CD4-positive, alpha-beta T cell treated with Interleukin-15 for 1 hour (primary cell): ENCODE measurements at regions not wholly inside any gene's neighbourhood (a gene's known extent, or its start where the extent isn't known, plus 50 kb on each side); places are given as distances from the start of the nearest gene placed in this dataset.
A peak's percentile ranks its signal among the peaks of the same experiment; 100 is the strongest.

Experiments
- DNase-seq: peaks from one replicate; pipeline ENCODE4 v3.0.0-alpha.2; 2020

DNA sequence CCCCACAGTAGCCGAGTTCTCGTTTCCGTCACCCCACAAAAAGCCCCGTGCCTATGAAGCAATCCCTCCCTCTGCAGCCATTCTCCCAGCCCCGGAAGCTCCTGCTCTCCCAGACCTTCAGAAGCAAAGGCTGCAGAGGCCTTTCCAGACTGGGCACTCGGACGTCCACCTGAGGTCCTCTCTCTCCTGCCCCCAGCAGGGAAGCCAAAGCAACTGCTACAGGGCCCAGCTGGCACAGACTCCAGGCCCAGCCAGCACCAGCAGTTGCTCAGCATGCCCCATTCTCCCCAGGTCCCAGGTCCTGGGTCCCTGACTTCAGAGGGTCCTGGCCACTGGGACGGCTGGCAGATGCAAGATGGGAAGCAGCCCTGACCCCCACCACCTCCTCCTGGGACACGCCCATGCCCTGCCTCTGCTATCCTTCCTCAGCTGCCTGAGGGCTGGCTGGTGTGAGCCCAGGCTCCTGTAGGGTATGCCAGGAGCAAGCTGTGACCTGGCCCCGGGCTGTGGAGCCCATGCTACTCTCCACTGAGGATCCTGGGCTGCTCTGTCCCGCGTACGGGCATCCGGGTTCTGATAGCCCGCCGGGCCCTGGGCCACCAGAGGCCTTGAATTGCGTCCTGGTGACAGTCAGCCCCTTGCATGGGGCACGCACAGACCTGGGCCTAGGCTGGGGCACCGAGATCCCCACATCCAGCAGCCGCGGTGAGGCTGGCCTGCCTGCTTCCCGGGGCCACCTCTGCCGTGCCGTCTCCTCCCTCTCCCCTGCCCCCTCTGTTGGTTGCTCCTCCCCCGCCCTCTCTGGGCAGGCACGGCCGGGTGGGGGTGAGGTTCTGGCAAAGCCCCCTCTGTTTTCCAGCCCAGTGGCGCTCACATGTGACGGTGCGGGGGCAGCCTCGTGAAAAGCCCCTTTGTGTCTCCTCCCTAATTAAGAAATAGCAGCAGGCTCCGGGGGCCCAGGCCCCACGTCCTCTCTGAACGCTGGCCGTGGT, 1310.3 kb downstream of the BRD1 start:
- no peak for DNase-seq

DNA sequence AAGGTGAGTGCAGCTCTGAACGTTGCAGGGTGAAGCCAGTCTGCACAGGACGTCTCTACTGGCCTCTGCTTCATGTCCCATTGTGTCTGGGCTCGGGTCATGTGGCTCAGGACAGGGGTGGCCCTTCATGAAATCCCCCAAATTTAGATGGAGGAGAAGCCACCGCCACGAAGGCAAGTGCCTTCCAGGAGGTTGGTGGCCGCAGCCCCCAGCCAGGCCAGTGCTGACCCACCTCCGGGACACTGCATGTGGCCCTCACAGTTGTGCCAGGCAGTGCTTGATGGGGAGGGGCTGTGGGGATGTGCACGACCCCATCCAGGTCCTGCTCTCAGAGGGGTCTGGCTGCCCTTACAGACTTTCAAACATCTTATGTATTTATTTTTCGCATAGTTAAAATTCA, 1311.1 kb downstream of the BRD1 start:
- no peak for DNase-seq

DNA sequence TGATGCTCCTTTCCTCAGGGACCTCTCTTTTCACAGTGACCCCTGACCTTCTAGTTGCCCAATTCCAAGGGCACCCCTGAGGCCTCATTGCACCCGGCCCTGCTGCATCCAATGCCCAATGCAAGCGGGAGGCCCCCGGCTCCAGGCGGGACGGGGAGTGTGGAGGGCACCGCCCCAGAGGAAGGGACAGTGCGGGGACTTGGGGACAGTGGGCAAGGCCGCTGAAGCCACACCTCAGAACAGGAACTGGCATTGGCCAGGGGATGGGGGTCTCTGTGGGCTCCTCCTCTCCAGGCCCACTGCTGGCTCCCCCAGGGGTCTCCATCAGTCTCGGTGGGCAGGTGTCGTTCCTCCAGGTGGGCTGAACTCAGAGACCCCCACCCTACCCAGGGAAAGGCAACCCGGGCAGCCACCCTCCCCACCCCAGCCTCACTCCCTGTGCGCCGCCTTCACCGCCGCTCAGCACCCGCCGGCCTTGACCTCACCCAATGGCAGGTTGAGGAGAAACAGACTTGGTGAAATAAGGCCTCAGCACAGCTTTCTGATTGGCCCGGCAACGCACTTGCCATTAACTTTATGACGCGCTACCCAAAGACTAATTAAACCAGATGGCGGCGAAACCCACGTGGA, 1312.0 kb downstream of the BRD1 start:
- DNase-seq = no peak

DNA sequence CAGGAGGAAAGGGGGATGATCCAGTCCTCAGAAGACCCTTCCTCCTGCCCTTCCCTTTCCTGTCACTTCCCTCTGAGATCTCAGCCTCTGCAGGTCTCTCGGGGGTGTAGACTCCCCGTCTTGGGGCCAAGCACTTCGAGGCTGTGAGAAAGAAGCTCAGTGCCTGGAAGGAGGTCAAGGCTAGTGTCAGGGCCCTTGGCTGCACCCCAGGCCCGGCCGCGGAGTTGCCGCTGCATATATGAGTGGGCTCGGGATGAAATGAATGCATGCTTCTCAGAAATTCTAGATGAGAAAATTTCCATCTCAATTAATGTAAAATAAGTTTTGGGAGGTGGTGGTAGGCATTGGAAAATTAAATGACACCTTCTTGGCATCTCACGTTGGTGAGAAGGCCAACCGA, 1313.7 kb downstream of the BRD1 start:
- DNase-seq = no peak

DNA sequence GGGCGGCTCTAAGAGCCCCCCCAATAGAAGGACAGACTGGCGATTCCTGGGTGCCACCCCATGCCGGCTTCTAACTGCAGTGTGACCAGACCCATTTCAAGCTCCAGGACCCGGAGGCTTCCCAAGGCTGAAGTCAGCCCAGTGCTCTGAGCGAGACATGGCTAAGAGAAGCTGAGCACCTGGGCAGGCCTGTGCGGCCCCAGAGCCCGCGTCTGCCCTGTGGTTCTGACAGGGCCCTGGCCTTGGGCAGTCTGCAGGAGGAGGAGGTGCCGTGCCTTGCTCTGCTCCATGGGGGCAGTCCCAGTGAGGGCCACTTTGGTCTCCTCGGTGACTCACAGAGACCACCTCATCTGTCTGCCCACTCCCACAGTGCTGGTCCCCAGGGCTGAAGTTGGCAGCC, 1314.2 kb downstream of the BRD1 start:
- no peak for DNase-seq

DNA sequence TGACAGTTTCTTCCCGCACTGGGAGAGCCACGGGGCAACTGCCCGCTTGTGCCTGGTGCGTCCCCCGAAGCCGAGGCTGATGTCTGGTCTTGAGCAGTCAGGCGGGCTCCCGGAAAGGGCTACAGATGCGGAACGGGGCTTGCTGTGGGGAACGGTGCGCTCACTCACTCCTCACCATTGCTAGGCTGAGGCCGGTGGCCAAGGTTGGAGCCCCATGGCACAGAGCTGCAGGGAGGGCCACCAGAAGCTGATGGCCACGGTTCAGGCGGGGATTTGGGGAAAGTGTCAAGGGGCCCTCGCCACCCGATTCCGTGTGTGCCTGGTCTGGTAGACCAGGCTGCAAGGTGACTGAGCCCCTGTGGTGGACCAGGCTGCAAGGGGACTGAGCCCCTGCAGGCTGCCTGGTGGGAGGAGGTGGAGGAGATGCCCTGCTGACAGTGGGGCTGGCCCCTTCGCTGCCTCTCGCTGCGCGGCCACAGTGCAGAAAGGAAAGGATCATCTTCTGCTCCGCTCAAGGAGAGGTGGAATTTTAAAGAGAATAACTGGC, 1315.8 kb downstream of the BRD1 start:
- DNase-seq = no peak

DNA sequence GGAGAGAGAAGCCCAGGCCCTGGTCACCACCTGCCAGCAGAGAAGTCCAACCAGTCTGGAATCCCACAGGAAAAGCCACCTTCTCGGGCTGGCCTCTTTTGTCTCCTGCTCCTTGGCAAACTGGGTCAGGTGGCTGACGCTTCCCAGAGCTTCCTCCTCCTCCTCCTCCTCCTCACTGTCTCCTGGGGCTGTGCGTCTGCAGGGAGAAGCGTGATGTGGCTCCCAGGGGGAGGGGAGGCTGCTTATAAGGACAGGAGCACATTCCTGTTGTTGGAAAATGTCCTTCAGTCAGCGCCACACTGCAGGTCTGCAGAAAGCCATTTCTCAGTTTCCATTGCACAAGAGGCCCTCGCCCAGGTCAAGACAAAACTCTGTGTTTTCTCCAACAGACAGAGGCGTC, 1316.5 kb downstream of the BRD1 start:
- DNase-seq = no peak

DNA sequence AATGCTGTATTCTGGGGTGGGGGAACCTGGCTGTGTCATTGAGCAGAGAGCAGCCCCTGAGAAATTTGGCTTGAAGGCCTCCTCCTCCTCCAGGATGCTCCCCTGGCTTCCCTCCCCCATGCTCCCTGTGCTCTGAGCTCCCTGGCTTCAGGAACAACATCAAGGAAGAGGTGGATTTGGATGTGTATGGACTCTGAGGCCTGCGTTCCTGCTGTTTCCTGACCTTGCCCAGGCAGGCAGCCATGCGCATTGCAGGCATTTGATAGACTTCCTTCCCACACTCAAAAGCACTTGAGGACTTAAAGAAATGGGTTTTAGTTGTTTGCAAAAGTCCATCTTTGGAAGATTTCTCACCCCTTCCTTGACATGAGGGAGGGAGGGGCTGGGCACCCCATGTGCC, 1317.1 kb downstream of the BRD1 start:
- DNase-seq = no peak

DNA sequence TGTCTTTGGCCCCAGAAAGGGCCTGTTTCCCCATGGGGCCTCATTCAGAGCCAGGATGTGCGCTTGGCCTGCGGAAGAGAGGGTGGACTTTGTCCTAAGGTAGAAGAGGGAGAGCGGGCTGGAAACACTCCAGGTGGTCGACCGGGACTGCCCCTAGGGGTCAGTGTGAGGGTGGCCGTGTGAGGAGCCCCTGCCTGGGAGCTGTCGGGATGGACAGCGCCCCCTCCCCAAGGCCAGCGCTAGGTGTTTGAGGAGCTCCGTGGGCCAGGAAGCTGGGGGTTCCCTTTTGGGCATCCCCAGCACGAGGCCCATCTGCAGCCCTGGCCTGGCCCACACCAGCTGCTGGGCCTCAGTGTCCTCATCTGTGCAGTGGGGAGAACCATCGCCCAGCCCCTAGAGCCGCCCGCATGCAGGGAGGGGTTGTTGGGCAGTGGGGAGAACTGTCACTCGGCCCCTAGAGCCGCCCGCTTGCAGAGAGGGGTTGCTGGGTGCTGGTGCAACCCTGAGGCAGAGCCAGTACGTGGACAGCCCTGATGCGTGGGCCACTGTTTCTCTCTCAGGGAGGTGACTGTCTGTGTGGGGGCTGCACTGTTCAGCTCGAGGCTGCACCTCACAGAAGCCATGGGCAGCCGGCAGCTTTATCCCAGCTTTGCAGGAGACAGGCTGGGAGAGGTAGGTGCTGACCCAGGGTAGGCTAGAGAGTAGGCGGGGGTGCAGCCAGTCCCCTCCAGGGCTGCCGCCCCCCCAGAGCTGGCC, 1319.9 kb downstream of the BRD1 start:
- DNase-seq = no peak

DNA sequence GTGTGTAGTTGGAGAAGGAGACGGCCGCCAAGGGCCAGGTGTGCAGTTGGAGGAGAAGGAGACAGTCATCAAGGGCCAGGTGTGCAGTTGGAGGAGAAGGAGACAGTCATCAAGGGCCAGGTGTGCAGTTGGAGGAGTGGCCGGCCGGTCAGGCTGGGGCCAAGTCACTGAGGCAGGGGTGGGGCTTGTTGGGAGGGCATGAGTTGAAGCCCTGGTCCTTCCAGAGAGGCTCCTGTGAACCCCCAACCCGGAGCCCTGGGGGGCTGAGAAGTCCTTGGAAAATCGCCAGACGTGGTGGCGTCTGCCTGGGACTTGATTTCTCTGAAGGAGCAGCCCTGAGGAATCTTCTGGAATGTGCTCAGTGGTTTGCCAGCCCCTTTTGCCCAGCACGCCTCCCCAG, 1320.5 kb downstream of the BRD1 start:
- no peak for DNase-seq

DNA sequence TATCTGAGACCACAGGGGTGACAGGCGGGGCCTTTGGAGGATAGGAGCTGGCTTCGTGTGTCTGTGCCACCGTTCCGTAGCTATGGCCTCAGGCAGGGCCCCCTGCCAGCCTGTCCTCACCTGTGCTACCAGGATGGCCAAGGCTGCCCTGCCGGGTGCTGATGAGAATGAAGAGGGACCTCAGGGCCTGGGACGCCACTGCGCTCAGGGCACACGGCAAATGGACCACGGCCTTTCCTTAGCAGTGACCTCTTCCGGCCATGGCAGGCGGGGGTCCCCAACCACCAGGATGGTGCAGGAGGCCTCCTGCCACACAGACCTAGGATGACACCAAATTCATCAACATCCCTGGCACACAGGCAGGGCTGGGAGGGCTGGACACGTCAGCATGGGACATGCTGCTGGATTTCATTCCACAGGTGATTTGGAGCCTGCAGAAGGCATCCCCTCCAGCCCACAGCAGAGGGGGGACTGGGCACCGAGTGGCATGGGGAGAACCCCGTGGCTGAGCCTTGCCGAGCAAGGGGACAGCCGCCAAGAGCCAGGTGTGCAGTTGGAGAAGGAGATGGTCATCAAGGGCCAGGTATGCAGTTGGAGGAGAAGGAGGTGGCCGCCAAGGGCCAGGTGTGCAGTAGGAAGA, 1321.0 kb downstream of the BRD1 start:
- no peak for DNase-seq

DNA sequence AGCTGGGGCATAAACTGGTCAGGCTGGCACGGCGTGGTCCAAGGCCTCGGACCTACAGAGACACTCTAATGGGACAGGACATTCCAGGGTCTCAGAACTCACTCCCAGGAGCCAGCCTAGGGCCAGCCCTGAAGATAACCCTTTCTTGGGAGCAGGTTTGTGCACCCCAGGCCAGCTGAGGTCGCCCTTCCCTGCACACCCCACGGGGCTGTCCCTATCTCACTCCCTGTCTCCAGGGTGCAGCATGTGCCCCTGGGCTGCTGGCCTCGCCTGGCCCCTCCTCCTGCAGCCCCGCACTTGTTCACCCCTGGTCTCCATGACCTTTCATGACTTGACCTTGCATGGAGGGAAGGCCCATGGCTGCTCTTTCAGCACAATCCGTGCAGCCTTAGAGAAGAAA, 1321.8 kb downstream of the BRD1 start:
- DNase-seq = no peak

DNA sequence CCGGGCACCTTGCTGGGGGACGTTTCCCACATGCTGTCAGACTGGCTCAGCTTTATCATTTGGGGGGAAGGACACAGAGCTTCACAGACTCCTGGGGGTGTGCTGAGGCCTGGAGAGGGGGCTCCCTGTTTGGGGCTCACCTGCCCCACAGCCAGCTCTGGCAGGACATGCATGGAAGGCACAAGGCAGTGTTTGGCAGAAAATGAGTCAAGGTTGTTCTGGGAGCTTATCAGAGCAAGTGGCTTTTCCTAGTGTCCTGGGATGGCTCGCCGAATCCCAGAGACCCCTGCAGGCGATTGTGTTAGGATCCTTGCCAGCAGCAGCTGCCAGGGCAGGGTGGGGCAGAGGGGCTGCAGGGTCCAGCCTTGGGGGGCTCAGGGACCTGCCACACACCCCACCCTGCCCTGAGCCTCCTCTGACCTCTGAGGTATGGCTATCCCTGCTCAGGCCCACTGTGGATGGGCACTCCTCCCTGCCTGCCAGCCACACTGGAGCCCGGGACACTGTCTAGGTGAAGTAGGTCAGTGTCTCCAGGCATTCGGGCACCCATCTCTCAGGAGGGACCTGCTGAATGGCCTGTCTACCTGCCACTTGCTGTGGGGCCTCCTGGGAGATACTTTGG, 1323.0 kb downstream of the BRD1 start:
- no peak for DNase-seq

DNA sequence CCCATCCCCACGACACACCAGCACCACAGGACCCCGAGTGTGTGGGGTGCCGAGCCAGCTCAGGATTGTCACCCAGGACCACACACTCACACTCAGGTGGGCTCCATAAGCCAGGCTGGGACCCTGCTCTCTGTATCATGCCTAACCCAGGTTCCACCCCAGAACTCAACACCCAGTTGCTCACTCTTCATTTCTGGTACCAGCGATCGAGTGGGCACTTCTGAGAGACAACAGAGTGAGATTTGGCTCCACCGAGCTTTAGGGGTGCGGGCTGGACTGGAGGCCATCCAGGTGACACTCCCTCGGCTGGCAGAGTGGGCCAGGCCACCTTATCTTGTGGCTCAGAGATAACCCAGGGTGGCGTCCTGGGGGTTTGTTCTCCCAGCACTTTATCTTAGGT, 1323.8 kb downstream of the BRD1 start:
- DNase-seq = no peak

DNA sequence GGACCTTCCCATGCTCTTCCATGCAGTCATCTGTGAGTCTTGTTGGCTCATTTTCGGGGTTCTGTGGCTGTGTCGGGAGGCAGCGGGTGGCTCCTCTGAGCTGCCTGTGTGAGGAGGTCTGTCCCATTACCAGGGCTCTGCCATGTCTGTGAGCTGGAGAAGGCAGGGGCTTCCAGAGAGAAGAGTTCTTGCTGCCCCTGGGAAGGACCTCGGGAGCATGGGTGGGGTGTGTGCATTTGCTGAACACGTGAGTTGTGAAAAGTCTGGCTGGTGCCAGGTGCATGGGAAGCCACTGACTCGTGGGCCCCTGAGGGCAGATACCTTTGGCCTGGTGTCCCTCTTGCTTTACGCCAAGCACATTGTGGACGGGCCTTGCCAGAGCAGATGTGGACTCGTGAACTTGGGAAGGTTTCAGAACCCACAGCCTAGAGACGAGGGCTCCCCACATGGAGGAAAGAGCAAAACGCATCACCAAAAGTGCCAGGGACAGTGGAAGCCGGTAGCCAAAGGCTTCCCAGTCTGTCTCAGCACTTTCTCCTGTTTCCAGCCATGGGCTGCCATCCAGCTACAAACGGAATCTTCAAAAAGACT, 1324.5 kb downstream of the BRD1 start:
- DNase-seq = no peak

DNA sequence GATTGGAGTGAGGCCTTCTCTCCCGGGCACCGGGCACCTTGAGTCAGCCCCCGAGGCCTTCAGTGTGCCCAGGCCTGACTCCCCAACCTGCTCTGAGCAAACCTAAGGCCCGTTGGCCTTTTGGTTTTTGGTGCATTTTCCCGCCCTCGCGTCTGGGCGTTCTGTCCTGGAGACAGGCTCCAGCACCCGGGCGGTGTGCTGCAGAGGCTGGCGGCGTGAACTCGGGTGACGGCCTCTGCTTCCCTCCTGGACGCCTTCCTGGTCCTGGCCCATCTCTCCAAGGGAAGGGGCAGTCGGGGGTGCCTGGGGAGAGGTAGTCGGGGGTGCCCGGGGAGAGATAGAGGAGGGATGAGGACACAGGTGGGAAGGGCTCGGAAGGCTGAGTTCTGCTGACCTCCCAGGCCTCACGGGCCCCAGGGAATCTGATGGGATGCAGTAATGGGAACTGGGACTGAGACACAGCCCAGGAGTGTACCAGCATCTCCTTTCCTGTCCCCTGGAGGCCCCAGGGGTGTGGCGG, 1326.4 kb downstream of the BRD1 start:
- no peak for DNase-seq

DNA sequence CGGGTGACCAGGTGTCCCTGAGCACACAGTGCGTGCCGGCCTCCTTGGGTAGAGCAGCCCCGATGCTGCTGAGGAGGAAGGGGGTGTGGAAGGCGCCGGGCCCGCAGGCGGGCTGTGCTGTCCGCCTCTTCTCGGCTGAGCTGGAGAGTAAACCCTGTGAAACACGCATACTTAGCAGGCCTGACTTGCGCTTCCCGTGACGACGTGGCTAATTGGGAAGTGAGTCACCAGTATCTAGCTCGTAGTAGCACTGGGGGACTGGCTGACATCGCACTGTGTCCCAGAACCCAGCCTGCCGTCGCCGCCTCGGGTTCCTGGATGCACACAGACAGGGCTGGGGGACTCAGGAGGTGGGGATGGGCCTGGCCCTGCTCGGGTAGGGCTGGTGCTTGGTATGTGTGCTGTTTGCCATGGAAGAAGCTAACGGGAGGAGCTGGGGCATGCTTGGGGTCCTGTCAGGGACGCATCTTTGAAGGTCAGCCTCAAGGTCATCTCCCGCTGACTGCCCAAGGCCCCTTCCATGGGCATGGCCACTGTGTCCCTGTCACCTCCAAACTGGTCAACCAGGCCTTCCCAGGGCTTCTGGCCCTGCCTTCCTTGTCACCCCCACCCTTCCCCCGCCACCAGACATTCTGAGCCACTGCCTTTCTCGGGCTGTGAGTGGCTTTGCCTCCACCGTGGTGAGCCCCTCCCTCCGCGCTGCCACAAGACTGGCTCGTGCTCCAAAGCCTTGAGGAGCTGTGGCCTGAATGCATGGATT, 1327.0 kb downstream of the BRD1 start:
- peak; percentile 10 for DNase-seq

DNA sequence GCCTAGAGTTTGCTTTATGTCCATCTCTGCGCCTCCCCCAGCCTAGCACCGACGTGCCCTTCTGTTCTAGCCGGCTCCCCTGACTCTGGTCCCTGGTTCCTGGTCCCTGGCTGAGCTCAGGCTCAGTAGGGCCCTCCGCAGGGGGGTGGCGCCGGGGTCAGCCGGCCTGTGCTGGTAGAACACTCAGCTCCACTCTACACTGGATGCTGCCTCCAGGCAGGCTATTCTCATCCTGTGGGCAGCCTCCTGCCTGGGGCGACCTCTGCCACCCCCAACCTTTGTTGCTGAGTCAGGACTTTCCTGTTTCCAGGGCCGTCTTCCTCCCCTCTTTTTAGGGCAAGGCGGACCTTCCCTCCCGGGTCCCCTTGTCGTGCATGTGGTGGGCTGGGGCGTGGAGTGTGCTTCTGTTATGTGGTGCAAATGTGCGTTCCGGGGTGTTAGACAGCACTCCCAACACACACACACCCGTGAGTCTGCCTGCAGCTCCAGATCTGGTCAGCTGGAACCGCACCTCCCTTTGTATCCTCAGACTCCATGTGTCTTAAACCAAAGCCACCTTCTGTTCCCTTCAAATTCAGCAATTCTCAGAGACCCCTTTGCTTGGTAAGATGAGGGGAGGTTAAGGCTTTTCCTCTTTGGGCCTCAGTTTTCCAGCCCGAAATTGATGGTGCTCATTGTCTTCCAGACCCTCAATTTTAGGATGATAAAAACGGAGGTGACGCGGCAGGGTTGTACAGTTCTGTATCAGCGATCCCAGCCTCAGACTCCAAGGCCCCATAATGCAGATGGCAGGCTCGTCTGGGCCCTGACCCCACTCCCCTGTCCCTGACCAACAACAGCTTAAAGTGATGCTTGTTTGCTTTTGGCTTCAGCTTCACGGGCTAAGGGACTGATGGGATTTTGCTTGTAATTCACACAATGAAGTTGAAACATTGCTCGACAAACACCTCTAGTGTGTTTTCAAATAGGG, 1327.9 kb downstream of the BRD1 start:
- peak; percentile 13 for DNase-seq

DNA sequence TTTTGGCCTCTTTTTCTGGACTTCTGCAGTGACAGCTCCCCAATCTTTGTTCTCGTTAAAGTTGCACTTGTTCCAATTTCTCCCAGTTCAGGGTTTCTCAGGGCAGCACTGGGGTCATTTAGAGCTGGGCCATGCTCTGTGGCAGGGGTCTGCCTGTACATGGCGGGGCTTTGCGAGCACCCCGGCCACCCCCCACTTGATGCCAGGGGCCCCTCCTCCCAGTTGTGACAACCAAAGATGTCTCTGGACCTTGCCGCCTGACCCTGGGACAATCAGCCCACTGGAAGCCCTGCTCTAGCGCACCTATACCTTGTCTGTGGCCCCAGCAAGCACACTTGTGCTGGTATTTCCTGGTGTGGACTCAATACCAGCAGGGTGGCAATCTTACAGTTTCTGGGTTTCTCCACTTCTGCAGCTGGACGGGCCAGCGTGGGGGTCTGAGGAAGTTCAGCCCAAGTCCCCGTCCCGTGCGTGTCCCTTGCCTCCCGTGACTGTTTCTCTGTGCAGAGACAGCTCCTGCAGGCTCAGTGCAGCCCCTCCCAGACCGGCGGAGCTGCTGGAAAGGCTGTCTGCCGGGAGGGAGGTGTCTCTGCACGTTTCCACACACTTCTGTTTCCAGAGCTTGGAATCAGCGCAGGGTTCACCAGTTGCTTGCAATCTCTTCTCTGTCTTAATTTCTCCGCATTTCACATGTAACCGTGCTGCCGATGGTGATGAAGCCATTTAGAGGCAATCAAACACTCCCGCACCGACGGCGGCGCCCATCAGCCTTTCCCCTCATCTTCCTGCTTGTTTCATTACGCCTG, 1328.9 kb downstream of the BRD1 start:
- DNase-seq = peak; percentile 10
